GM23338 (cell line): ENCODE measurements at regions not wholly inside any gene's neighbourhood (a gene's known extent, or its start where the extent isn't known, plus 50 kb on each side); places are given as distances from the start of the nearest gene placed in this dataset.
"Not testable (repeated sequence)": the region's sequence is repeated elsewhere in the genome, so short reads cannot be mapped to it uniquely, and the experiment has no call there.

Experiments used
- ATAC-seq: fragments of 200-7000 bp; cut with Tn5 transposase; 3 replicates; pipeline ENCODE4 v1.9.1; 2020
- DNase-seq: peaks from one replicate; pipeline ENCODE4 v3.0.0-alpha.2; 2015; ENCODE audit warnings: low spot score
- H2AFZ ChIP-seq: fragments of 200-600 bp; sonication (generic); 2 replicates; pipeline ENCODE4 v1.8.0; 2016; ENCODE audit warnings: antibody characterized with exemption, mild to moderate bottlenecking, moderate library complexity
- H3F3A ChIP-seq: fragments of 200-600 bp; sonication (generic); replicated peaks from 2 replicates; pipeline ENCODE4 v1.8.0; 2017; ENCODE audit warnings: antibody characterized with exemption, mixed run types, low read depth
- H3K27ac ChIP-seq: fragments of 200-600 bp; sonication (generic); 2 replicates; pipeline ENCODE4 v1.6.1; 2016; ENCODE audit warnings: low read depth
- H3K27me3 ChIP-seq: fragments of 200-600 bp; sonication (generic); 2 replicates; pipeline ENCODE4 v1.8.0; 2016; ENCODE audit warnings: mild to moderate bottlenecking, mixed run types, moderate library complexity; ENCODE audit not compliant: insufficient read depth
- H3K36me3 ChIP-seq: fragments of 200-600 bp; sonication (generic); 2 replicates; pipeline ENCODE4 v1.8.0; 2016; ENCODE audit warnings: mild to moderate bottlenecking; ENCODE audit not compliant: insufficient read depth
- H3K4me1 ChIP-seq: fragments of 200-600 bp; sonication (generic); 2 replicates; pipeline ENCODE4 v1.8.0; 2016; ENCODE audit warnings: mild to moderate bottlenecking, moderate library complexity; ENCODE audit not compliant: insufficient read depth
- H3K4me2 ChIP-seq: fragments of 200-600 bp; sonication (generic); 2 replicates; pipeline ENCODE4 v1.7.1; 2017; ENCODE audit warnings: mixed run types
- H3K4me3 ChIP-seq: fragments of 200-600 bp; sonication (generic); 2 replicates; pipeline ENCODE4 v1.6.1; 2016; ENCODE audit warnings: mixed run types
- H3K79me2 ChIP-seq: fragments of 200-600 bp; sonication (generic); replicated peaks from 2 replicates; pipeline ENCODE4 v1.8.0; 2017; ENCODE audit warnings: mild to moderate bottlenecking; ENCODE audit not compliant: insufficient read depth
- H3K9me2 ChIP-seq: fragments of 200-600 bp; sonication (generic); 2 replicates; pipeline ENCODE4 v1.8.0; 2017; ENCODE audit not compliant: insufficient read depth
- H4K20me1 ChIP-seq: fragments of 200-600 bp; sonication (generic); replicated peaks from 2 replicates; pipeline ENCODE4 v1.8.0; 2017; ENCODE audit warnings: mild to moderate bottlenecking; ENCODE audit not compliant: insufficient read depth
- H3K27ac Mint-ChIP-seq: 2 replicates; pipeline ENCODE4 v1.8.0; 2020; ENCODE audit warnings: inconsistent platforms, mild to moderate bottlenecking, moderate library complexity, mixed read lengths
- H3K27me3 Mint-ChIP-seq: 3 replicates; pipeline ENCODE4 v1.8.0; 2022; ENCODE audit warnings: low read depth, mild to moderate bottlenecking, moderate library complexity, mixed read lengths, inconsistent platforms; ENCODE audit not compliant: insufficient read depth, poor library complexity
- H3K36me3 Mint-ChIP-seq: 3 replicates; pipeline ENCODE4 v1.8.0; 2021; ENCODE audit warnings: low read depth, mild to moderate bottlenecking, inconsistent platforms, moderate library complexity, mixed read lengths
- H3K4me1 Mint-ChIP-seq: 3 replicates; pipeline ENCODE4 v1.8.0; 2020; ENCODE audit warnings: mild to moderate bottlenecking, inconsistent platforms, mixed read lengths
- H3K4me3 Mint-ChIP-seq: 3 replicates; pipeline ENCODE4 v1.8.0; 2021; ENCODE audit warnings: moderate library complexity, mild to moderate bottlenecking, inconsistent platforms, mixed read lengths
- H3K9me3 Mint-ChIP-seq: 3 replicates; pipeline ENCODE4 v1.8.0; 2020; ENCODE audit warnings: moderate library complexity, mild to moderate bottlenecking, inconsistent platforms, mixed read lengths
- EZH2phosphoT487 ChIP-seq: fragments of 200-600 bp; sonication (generic); IDR thresholded peaks from one replicate; pipeline ENCODE4 v1.8.1; 2018; ENCODE audit warnings: antibody characterized with exemption; ENCODE audit not compliant: unreplicated experiment
- JUNB ChIP-seq: IDR thresholded peaks from one replicate; pipeline ENCODE4 v1.6.1; 2016; ENCODE audit warnings: antibody characterized with exemption; ENCODE audit not compliant: unreplicated experiment
- NANOG ChIP-seq: IDR thresholded peaks from 2 replicates; pipeline ENCODE4 v1.6.1; 2016; ENCODE audit warnings: antibody characterized with exemption, borderline replicate concordance
- POLR2AphosphoS5 ChIP-seq: IDR thresholded peaks from 2 replicates; pipeline ENCODE4 v1.6.1; 2016; ENCODE audit warnings: antibody characterized with exemption, low read depth
- ZNF331 ChIP-seq: fragments of 250-450 bp; sonication (Bioruptor Pico); IDR thresholded peaks from 2 replicates; pipeline ENCODE4 v1.5.0; 2020; ENCODE audit warnings: low read depth, mild to moderate bottlenecking, moderate library complexity
- TF ChIP-seq, protein P1 (sequence below), 2 experiments: fragments of 200-600 bp in 1 of 2; sonication (generic) in 1 of 2; conservative IDR thresholded peaks; 2 replicates each; pipeline versions ENCODE4 v1.5.1 to v1.6.1; 2016 to 2017; ENCODE audit warnings: antibody characterized with exemption in 2 of 2, low read depth in 2 of 2, mild to moderate bottlenecking in 2 of 2, moderate library complexity in 1 of 2
- TF ChIP-seq, protein P2 (sequence below): IDR thresholded peaks from 2 replicates; pipeline ENCODE4 v1.6.1; 2016; ENCODE audit warnings: antibody characterized with exemption
- TF ChIP-seq, protein P3 (sequence below): IDR thresholded peaks from one replicate; pipeline ENCODE4 v1.6.1; 2018; ENCODE audit warnings: antibody characterized with exemption; ENCODE audit not compliant: unreplicated experiment

DNA sequence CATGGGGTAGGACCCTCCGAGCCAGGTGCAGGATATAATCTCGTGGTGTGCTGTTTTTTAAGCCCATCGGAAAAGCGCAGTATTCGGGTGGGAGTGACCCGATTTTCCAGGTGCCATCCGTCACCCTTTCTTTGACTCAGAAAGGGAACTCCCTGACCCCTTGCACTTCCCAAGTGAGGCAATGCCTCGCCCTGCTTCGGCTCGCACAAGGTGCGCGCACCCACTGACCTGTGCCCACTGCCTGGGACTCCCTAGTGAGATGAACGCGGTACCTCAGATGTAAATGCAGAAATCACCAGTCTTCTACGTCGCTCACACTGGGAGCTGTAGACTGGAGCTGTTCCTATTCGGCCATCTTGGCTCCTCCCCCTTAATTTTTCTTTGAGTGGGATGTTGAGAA is 382.9 kb upstream of the ISX start:
- H3K79me2 ChIP-seq, H3K4me2 ChIP-seq, H3K36me3 ChIP-seq, H3K27ac Mint-ChIP-seq, H3K9me2 ChIP-seq, H3K4me1 ChIP-seq, DNase-seq, H4K20me1 ChIP-seq, H3K4me3 ChIP-seq, H3K4me1 Mint-ChIP-seq, H3K4me3 Mint-ChIP-seq, H3K27ac ChIP-seq, ATAC-seq, H3K36me3 Mint-ChIP-seq, H2AFZ ChIP-seq, H3F3A ChIP-seq, H3K27me3 ChIP-seq, H3K27me3 Mint-ChIP-seq: not testable (repeated sequence)
- peaks cover 41% of the 10 kb centered on the region for H3K9me3 Mint-ChIP-seq

DNA sequence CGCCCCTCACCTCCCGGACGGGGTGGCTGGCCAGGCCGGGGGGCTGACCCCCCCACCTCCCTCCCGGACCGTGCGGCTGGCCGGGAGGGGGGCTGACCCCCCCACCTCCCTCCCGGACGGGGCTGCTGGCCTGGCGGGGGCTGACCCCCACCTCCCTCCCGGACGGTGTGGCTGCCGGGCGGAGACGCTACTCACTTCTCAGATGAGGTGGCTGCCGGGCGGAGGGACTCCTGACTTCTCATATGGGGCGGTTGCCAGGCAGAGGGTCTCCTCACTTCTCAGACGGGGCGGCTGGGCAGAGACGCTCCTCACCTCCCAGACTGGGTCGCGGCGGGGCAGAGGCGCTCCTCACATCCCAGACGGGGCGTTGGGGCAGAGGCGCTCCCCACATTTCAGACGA is 381.7 kb upstream of the ISX start:
- not testable (repeated sequence) for H3K4me3 Mint-ChIP-seq, H3K4me1 Mint-ChIP-seq, H3K79me2 ChIP-seq, H3K4me2 ChIP-seq, H2AFZ ChIP-seq, H3K4me3 ChIP-seq, H3K27ac ChIP-seq, H3K36me3 ChIP-seq, H4K20me1 ChIP-seq, H3K27me3 ChIP-seq, H3K27me3 Mint-ChIP-seq, H3K9me2 ChIP-seq, H3F3A ChIP-seq, H3K4me1 ChIP-seq, H3K36me3 Mint-ChIP-seq, ATAC-seq, H3K27ac Mint-ChIP-seq, DNase-seq
- peaks cover 49% of the 10 kb centered on the region for H3K9me3 Mint-ChIP-seq

- Histone ChIP-seq H3K27me3 (no peaks in the 10 kb centered on the region), H3K79me2 (no peaks in the 10 kb centered on the region), H3K4me3 (no peak overlapping the region), H3K36me3 (no peaks in the 10 kb centered on the region), H3K9me2 (no peaks in the 10 kb centered on the region), H3K27ac (no peak overlapping the region), H3F3A (no peaks in the 10 kb centered on the region), H3K4me1 (no peaks in the 10 kb centered on the region), H2AFZ (no peak overlapping the region), H3K4me2 (no peak overlapping the region), H4K20me1 (no peaks in the 10 kb centered on the region)
- no peak overlapping the region for H3K27ac Mint-ChIP-seq
- no peak overlapping the region for H3K4me3 Mint-ChIP-seq
- no peak for DNase-seq
- H3K27me3 Mint-ChIP-seq = no peaks in the 10 kb centered on the region
- no peaks in the 10 kb centered on the region for H3K4me1 Mint-ChIP-seq
- peaks cover 57% of the 10 kb centered on the region for H3K9me3 Mint-ChIP-seq
- no peak for ATAC-seq
- no peaks in the 10 kb centered on the region for H3K36me3 Mint-ChIP-seq
- TF ChIP-seq NANOG = no peak
- TF ChIP-seq POLR2AphosphoS5 = no peak
- TF ChIP-seq ZNF331 (CRISPR knock-in tag) = no peak
- no peak for TF ChIP-seq EZH2phosphoT487
- TF ChIP-seq, protein P1, sequence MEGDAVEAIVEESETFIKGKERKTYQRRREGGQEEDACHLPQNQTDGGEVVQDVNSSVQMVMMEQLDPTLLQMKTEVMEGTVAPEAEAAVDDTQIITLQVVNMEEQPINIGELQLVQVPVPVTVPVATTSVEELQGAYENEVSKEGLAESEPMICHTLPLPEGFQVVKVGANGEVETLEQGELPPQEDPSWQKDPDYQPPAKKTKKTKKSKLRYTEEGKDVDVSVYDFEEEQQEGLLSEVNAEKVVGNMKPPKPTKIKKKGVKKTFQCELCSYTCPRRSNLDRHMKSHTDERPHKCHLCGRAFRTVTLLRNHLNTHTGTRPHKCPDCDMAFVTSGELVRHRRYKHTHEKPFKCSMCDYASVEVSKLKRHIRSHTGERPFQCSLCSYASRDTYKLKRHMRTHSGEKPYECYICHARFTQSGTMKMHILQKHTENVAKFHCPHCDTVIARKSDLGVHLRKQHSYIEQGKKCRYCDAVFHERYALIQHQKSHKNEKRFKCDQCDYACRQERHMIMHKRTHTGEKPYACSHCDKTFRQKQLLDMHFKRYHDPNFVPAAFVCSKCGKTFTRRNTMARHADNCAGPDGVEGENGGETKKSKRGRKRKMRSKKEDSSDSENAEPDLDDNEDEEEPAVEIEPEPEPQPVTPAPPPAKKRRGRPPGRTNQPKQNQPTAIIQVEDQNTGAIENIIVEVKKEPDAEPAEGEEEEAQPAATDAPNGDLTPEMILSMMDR (conservative IDR thresholded peaks at IDR 0.05; ENCODE audit: low read depth in 2 of 2) = no peak
- TF ChIP-seq, protein P2, sequence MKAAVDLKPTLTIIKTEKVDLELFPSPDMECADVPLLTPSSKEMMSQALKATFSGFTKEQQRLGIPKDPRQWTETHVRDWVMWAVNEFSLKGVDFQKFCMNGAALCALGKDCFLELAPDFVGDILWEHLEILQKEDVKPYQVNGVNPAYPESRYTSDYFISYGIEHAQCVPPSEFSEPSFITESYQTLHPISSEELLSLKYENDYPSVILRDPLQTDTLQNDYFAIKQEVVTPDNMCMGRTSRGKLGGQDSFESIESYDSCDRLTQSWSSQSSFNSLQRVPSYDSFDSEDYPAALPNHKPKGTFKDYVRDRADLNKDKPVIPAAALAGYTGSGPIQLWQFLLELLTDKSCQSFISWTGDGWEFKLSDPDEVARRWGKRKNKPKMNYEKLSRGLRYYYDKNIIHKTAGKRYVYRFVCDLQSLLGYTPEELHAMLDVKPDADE = no peak
- no peak for TF ChIP-seq JUNB
- TF ChIP-seq, protein P3, sequence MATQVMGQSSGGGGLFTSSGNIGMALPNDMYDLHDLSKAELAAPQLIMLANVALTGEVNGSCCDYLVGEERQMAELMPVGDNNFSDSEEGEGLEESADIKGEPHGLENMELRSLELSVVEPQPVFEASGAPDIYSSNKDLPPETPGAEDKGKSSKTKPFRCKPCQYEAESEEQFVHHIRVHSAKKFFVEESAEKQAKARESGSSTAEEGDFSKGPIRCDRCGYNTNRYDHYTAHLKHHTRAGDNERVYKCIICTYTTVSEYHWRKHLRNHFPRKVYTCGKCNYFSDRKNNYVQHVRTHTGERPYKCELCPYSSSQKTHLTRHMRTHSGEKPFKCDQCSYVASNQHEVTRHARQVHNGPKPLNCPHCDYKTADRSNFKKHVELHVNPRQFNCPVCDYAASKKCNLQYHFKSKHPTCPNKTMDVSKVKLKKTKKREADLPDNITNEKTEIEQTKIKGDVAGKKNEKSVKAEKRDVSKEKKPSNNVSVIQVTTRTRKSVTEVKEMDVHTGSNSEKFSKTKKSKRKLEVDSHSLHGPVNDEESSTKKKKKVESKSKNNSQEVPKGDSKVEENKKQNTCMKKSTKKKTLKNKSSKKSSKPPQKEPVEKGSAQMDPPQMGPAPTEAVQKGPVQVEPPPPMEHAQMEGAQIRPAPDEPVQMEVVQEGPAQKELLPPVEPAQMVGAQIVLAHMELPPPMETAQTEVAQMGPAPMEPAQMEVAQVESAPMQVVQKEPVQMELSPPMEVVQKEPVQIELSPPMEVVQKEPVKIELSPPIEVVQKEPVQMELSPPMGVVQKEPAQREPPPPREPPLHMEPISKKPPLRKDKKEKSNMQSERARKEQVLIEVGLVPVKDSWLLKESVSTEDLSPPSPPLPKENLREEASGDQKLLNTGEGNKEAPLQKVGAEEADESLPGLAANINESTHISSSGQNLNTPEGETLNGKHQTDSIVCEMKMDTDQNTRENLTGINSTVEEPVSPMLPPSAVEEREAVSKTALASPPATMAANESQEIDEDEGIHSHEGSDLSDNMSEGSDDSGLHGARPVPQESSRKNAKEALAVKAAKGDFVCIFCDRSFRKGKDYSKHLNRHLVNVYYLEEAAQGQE = no peak
These were observed 378.8 kb upstream of the ISX start for GRCh38 chr22:34687116-34687515.
